GM18498 (cell line): ENCODE measurements at regions not wholly inside any gene's neighbourhood (a gene's known extent, or its start where the extent isn't known, plus 50 kb on each side); places are given as distances from the start of the nearest gene placed in this dataset.

Experiments used
- ATAC-seq: cut with Tn5 transposase; IDR thresholded peaks from one replicate; pipeline ENCODE4 v1.9.1; 2021; ENCODE audit warnings: mild to moderate bottlenecking, moderate library complexity; ENCODE audit not compliant: unreplicated experiment

DNA sequence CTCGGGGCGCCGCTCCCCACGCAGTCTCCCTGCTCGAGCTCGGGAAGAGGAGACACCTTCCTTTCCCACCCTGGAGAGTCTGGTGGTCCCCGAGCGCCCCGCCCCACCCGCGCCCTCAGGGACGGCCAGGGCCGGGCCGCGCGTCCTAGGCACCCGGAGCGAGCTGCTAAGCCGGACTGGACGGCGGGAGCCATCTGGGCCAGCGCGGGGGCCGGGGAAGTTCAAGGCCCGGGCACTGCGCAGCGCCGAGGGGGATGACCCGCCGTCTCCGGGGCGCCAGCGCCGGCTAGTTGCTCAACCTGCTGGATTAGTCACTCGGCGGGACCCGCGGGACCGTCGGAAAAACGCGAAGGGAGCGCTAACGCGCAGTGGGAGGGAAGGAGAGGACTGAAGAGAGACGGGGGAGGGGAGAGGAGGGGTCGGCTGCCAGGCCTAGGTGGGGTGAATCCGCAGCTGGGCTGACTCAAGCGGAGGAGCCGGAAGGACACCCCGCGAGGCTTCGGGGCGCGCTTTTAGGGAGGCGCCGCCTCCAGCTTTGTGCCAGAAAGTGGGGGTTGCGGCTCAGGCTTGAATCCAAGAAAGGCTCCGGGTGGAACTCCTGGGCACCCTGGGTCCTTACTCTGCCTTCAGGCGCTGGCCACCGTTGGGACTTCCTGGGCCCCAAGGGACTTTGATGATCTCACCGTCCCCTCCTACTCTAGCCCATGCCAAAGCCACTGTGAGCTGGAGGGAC, 75.7 kb upstream of the FOXP4 start:
- ATAC-seq: no peak

DNA sequence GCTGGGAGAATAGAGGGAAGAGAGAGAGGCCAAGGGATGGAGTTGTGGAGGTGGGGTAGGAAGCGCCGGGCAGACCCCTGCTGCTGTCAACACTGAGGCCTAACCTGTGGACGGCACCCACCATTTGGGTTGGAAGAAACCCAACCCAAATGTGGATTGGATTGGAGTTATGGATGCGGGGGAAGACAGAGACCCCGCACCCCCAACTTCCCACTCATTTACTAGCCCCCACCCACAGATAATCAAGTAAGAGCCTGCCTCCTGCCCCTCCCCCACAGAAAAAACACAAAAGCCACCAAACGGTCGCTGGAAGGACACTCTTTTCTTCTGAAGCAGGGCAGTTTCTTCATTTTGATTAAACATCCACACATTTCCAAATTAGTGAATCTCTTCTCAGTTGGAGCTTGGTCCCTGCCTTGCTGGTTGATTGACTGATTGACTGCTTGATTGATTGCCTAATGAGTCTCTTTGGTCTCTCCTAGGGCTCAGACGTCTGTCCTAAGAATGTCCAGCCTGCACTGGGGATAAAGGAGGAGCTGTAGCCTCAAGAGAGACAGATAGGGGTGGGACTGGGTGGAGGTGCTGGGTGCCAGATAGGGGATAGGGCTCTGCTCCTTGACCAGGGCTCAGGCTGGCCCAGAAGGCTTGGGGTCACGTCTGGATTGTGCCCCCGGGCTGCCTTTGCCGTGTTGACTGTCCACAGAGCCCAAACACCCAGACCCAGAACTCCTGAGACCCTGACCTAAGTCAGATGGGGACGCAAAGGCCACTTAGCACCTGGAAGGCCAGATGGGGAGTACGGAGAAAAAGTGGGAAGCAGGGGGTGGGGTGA, 74.9 kb upstream of the FOXP4 start:
- no peak for ATAC-seq

DNA sequence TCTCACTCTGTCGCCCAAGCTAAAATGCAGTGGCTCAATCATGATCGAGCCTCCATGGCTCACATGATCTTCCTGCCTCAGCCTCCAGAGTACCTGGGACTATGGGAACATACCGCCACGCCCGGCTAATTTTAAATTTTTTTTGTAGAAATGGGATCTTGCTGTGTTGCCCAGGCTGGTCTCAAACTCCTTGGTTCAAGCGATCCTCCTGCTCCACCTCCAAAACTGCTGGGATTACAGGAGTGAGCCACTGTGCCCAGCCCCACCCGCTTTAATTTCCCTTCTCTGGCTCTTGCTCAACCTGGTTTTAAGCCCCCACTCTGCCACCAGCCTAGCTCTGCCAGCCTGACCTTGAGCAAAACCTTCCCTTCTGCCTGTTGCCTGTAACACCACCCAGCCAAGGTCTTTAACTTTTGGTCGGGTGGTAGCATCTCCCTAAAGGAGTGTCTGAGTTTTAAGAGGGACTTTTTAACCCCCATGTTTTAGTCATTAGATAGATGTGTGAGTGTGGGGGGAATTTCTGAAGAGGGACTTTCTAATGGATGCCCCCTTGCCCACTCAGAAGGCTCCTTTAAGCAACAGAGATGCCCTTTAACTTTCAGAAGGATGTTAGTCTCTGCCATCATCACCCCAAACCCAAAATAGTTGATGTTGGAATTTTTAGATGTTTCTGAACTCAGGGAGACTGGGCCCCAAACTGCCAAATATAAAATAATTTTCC, 71.8 kb upstream of the FOXP4 start:
- ATAC-seq: no peak

DNA sequence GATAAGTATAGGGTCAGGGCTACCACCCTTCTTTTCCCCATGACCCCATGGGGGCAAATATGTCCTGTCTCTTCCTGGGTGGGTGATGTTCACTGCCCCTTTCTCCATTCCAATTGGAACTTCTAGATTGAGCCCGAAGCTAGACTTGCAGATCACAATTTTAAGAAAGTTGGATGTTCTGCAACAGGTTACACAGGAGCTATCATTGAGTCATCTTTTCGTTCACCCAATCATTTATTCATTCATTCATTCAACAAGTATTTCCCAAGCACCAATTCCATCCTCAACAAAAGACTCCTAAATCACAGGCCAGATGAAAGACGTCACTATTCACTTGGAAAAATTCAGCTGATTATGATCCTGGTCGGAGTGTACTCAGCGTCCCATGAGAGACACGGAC, 71.0 kb upstream of the FOXP4 start:
- ATAC-seq: no peak

DNA sequence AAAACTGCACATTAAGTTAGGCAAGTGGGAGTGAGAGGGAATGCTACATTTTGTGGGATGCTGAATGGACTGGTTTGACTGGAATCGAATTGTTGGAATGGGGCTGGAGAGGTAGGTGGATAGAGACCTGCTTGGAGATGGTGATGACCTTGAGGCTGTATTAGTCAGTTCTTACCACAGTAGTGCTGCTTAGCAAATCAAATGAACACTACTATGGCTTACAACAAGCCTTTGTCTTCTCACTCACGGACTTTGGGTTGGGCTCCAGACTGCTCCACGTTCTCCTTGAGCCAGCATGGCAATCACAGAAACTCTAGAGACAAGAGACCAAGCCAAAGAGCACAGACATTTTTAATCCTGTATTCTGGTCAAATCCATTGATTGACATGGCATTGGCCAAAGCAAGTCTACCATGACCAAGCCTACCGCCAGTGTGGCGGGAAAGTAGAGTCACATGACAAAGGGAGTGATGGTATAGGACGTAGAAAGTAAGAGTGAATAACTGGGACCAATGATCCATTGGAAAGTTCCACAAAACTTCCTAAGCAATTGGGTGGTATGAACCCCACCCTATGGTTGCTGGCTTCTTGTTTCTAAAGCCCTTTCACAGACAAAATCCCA, 70.3 kb upstream of the FOXP4 start:
- no peak for ATAC-seq

DNA sequence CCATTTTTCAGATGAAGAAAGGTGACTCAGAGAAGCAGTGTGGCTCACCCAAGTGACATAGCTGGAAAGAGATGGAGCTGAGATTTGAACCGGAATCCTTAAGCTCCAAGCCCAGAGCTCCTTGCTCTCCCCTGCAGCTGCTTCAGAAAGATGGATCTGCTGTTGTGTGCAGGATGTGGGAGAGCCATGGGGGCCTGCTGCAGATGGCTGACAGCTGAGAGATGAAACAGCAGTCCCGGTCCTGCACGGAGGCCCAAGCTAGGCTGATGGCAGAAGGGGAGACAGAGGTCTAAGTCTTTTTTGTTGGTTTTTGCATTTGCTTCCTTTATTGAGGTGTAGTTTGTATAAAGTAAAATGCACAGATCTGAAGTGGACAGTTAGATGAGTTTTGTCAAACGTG, 69.8 kb upstream of the FOXP4 start:
- no peak for ATAC-seq

DNA sequence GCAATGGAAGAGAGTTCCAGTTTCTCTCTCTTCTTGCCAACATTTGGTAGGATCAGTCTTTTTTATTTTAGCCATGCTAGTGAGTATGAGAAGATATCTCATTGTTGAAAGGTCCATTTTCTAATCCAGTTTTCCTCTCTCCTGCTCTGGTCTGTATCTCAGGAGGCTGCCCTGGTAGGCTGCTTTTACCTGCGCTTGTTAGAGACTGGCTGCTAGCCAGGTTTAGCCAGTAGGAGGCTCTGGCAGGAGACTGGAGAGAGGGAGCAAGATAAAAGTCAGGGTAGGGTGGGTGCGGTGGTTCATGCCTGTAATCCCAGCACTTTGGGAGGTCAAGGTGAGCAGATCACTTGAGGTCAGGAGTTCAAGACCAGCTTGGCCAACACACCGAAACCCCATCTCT, 68.6 kb upstream of the FOXP4 start:
- no peak for ATAC-seq

DNA sequence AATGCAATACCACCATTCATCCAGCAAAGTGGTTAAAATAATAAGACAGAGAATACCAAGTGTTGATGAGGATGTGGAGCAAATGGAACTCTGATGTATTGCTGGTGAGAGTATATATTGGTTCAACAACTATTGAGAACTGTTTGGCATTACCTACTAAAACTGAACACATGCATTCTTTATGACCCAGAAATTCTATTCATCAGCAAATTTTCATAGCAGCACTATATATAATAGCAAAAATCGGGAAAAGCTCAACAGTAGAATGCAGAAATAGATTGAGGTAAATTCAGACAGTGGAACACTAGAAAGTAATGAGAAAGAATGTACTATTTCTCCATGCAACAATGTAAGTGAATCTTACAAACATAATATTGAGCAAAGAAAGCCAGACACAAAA, 62.2 kb upstream of the FOXP4 start:
- no peak for ATAC-seq

DNA sequence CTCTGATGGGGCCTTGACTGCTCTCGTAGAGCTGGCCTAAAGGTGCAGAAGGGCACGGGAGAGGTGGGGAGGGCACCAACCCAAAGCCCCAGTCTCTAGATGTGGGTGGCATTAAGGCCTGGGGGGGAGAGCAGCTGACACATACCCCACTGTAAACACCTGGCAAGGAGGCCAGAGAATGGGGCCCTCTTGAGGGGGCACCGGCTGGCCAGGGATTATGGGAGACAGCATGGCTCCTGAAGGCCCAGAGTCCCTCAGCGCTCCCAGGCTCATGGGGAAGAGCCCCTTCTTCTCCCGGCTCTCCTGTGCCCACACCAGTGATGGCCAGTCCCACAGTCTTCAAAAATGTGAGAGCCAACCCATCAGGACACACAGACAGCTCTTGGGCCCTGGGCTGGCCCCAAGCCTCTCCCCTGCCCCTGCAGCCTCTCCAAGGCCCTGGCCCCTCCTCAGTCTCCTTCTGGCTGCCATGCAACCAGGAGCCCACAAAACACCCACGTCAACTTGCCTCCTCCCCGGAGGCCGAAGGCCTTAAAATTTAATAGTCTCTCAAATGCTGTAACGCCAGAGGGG, 58.2 kb upstream of the FOXP4 start:
- no peak for ATAC-seq

DNA sequence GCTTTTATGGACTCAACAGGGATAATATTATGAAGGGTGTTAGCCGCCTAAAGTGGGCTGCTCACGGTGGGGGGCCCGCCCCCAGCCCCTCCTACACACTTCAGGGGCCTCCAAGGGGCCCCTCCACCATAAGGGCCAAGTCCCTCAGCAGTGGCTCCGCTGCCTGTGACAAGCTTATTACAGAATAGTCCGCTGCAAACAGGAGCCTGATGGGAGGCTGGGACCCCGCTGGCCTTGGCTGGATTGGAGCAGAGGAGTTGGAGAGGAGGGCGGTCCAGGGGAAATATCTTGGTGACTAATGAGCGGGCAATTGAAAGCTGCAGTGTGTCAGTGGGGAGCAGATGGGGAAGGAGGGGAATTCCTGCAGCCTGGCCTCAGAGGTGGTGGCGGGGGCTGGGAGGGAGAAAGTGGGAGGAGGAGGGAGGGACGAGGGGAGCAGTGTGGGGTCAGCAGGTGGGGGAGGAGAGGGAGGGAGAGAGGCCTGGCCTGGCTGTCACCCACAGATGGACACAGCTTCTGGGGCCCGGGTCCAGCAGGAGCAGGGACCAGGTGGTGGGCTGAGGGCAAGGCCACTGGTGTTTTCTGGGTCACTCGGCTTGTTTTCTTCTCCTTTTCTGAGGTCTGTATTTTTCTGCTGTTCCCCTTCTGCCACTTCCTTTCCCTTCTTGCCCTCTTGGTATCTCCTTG, 57.6 kb upstream of the FOXP4 start:
- ATAC-seq: no peak

DNA sequence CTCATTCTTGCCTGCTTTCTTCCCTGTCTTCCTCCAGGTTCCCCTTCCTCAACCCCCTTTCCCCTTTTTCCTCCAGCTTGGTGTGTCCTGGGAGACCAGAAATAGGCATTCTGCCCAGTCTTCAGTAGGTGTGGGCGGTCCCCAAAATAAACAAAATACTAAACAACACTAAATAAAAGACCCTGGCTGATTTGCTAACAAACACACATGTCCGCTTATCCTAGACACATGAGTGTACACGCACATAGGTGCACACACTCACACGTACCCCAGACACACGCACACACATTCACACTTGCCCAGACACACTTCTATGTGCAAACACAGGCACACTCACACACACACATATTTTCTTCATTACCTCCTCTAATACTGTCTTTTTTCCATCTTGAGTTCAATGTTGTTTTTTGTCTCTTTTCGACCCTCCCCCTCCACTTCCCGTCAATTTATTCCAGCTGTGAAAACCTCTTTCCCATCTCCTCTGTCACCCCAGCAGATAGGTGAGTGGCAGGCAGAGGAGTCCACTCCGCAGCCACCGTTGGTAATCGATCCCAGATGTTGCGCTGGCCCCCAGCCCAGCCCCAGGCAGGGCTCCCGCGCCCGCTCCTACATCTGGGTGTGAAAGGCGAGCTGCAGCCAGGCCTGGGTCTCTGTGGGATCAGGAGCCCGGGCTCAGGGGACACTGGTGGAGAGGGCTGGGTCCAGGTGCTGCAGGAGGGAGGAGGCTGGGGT, 56.9 kb upstream of the FOXP4 start:
- ATAC-seq: no peak

DNA sequence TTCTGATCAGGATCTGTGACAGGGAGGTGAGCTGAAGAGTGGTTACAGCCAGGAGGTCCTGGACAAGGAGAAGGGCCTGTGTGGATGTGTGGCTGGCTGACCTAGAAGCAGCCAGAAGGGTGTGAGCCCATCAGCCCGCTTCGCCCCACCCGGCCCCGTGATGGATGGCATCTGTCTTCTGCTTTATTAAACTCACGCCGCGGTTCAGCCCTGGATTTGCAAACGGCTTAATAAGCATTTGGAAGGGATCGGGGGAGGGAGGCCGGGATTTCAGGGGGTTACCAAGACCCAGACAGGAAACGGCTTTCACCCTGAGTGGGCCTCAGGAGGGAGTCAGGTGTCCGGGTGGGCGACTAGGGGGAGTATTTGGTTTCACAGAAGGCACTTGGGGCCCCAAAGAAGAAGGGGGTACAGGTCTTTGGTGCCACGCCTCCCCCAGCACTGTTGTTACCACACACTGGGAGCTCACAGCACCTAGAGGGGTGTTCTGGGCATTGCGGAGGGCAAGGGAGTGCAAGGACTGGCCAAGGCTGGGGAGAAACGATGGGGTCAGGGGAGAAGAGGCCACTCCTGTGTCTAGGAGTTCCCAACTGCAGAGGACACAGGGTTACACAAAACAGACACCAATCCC, 53.8 kb upstream of the FOXP4 start:
- no peak for ATAC-seq

DNA sequence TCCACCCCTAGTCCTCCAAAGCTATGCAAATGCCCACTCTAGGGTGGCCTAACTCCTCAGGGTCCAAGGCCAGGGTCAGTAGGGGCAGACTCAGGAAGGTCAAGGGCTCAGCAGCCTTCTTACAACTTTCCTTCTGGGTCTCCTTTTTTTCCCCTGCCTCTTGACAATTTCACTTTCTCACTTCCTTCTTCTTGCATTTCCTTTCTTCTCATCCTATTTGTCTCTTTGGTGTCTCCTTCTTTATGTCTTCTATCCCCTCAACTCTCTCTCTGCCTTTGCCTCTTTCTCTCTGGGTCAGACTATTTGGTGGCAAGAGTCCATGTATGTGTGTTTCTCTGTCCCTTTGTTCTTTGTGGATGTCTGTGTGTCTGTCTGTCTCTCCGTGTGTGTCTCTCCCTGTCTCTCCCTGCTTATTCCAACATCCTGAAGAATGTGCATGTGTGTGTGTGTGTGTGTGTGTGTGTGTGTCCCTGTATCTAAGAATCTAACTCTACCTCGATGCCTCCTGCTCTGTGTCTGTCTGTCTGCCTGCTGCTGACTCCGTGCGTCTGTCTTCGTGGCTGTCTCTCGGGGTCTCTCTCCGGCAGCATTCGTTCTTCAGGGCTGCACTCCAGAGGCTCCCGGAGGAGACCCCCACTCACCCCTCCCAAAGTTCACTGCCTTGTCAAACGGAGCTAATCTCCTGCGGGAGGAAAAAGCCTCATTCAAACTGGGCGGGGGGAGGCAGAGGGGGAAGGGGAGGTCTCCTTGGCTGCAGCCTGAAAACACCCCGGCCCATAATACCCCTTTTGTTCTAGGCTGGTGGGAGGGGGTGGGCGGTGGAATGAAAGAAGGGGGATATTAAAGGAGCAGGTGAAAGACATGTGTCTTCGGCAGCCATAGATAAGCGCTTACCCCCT, 51.7 kb upstream of the FOXP4 start:
- no peak for ATAC-seq
